IMR-90 (cell line): ENCODE measurements at regions not wholly inside any gene's neighbourhood (a gene's known extent, or its start where the extent isn't known, plus 50 kb on each side); places are given as distances from the start of the nearest gene placed in this dataset.

Experiments
- ATAC-seq: fragments of 200-7000 bp; cut with Tn5 transposase; 2 replicates; pipeline ENCODE4 v1.9.1; 2020; ENCODE audit warnings: low read depth, mild to moderate bottlenecking, moderate library complexity
- BruUV-seq: library from RNA; stranded (reverse); fragments of 400-500 nt; replicated peaks from 2 replicates; lab custom pipeline; 2021; lab: Mats Ljungman, UMichigan
- CTCF ChIA-PET: fragments of 300-600 bp; formaldehyde crosslinking; extraction: SDS; loops from one replicate; lab custom pipeline; 2021; ENCODE audit warnings: antibody characterized with exemption; lab: Yijun Ruan, JAX
- POLR2A ChIA-PET: fragments of 300-600 bp; sonication (Branson Sonifier 250); formaldehyde crosslinking; loops from one replicate; lab custom pipeline; 2022; ENCODE audit warnings: antibody characterized with exemption; ENCODE audit not compliant: unreplicated experiment; lab: Charles Lee
- DNase-seq: peaks from one replicate; pipeline ENCODE4 v3.0.0; 2013
- H2AFZ ChIP-seq: replicated peaks from 2 replicates; pipeline ENCODE3; 2013; ENCODE audit warnings: low read length, mild to moderate bottlenecking; ENCODE audit not compliant: poor library complexity
- H2AK5ac ChIP-seq: 2 replicates; pipeline ENCODE4 v1.6.1; 2013; ENCODE audit warnings: low read depth, low read length, inconsistent platforms
- H2AK9ac ChIP-seq: replicated peaks from 2 replicates; pipeline ENCODE3; 2013; ENCODE audit warnings: mild to moderate bottlenecking, low read depth, low read length, moderate library complexity; ENCODE audit not compliant: poor library complexity
- H2BK120ac ChIP-seq: 2 replicates; pipeline ENCODE4 v1.6.1; 2013; ENCODE audit warnings: low read depth, low read length, inconsistent platforms
- H2BK15ac ChIP-seq: 3 replicates; pipeline ENCODE4 v1.6.1; 2013; ENCODE audit warnings: low read depth, low read length, inconsistent platforms
- H2BK20ac ChIP-seq: 2 replicates; pipeline ENCODE4 v1.6.1; 2013; ENCODE audit warnings: low read depth, mild to moderate bottlenecking, inconsistent platforms, low read length, moderate library complexity
- H2BK5ac ChIP-seq: 2 replicates; pipeline ENCODE4 v1.6.1; 2013; ENCODE audit warnings: mild to moderate bottlenecking, low read depth, low read length, inconsistent platforms; ENCODE audit not compliant: poor library complexity, severe bottlenecking
- H3K14ac ChIP-seq: replicated peaks from 2 replicates; pipeline ENCODE4 v1.6.1; 2013; ENCODE audit warnings: low read depth, low read length, inconsistent platforms
- H3K18ac ChIP-seq: 2 replicates; pipeline ENCODE4 v1.6.1; 2013; ENCODE audit warnings: low read depth, low read length, control low read depth
- H3K23ac ChIP-seq: 2 replicates; pipeline ENCODE4 v1.6.1; 2013; ENCODE audit warnings: low read depth, low read length, inconsistent platforms
- H3K27ac ChIP-seq: 2 replicates; pipeline ENCODE4 v1.5.1; 2013; ENCODE audit warnings: mild to moderate bottlenecking, control low read depth, low read length; ENCODE audit not compliant: insufficient read depth
- H3K27me3 ChIP-seq: 2 replicates; pipeline ENCODE4 v1.6.1; 2013; ENCODE audit warnings: low read length; ENCODE audit not compliant: control insufficient read depth, insufficient read depth
- H3K36me3 ChIP-seq: 2 replicates; pipeline ENCODE4 v1.6.1; 2013; ENCODE audit warnings: low read length, mixed read lengths; ENCODE audit not compliant: control insufficient read depth, insufficient read depth
- H3K4ac ChIP-seq: 2 replicates; pipeline ENCODE4 v1.6.1; 2013; ENCODE audit warnings: low read depth, low read length, inconsistent platforms
- H3K4me1 ChIP-seq: 2 replicates; pipeline ENCODE4 v1.6.1; 2013; ENCODE audit warnings: low read length, mixed read lengths; ENCODE audit not compliant: control insufficient read depth, insufficient read depth
- H3K4me2 ChIP-seq: 2 replicates; pipeline ENCODE4 v1.6.1; 2013; ENCODE audit warnings: low read depth, mild to moderate bottlenecking, control low read depth, low read length, moderate library complexity
- H3K4me3 ChIP-seq: 2 replicates; pipeline ENCODE4 v1.5.1; 2013; ENCODE audit warnings: low read depth, mild to moderate bottlenecking, control low read depth, low read length, moderate library complexity; ENCODE audit not compliant: insufficient read depth
- H3K56ac ChIP-seq: 2 replicates; pipeline ENCODE4 v1.6.1; 2013; ENCODE audit warnings: low read length, inconsistent platforms; ENCODE audit not compliant: insufficient read depth; ENCODE audit errors: extremely low read depth
- H3K79me1 ChIP-seq, 2 experiments: 2 replicates each; pipeline ENCODE4 v1.6.1; 2013; ENCODE audit warnings: low read length in 2 of 2, inconsistent platforms in 1 of 2, low read depth in 1 of 2
- H3K9ac ChIP-seq: 2 replicates; pipeline ENCODE4 v1.6.1; 2013; ENCODE audit warnings: low read depth, low read length, control low read depth
- H3K9me1 ChIP-seq: 2 replicates; pipeline ENCODE4 v1.6.1; 2013; ENCODE audit warnings: low read length, inconsistent platforms; ENCODE audit not compliant: insufficient read depth
- H3K9me3 ChIP-seq: 2 replicates; pipeline ENCODE4 v1.6.1; 2013; ENCODE audit warnings: low read length; ENCODE audit not compliant: control insufficient read depth, insufficient read depth
- H4K20me1 ChIP-seq: 2 replicates; pipeline ENCODE4 v1.6.1; 2013; ENCODE audit warnings: low read length, inconsistent platforms; ENCODE audit not compliant: insufficient read depth
- H4K5ac ChIP-seq: 2 replicates; pipeline ENCODE4 v1.6.1; 2013; ENCODE audit warnings: mild to moderate bottlenecking, low read depth, low read length, control low read depth
- H4K8ac ChIP-seq, 2 experiments: 2 replicates each; pipeline ENCODE4 v1.6.1; 2013; ENCODE audit warnings: low read depth in 2 of 2, low read length in 2 of 2, control low read depth in 1 of 2, inconsistent platforms in 1 of 2
- H4K91ac ChIP-seq: 2 replicates; pipeline ENCODE4 v1.6.1; 2013; ENCODE audit warnings: low read depth, low read length, inconsistent platforms; ENCODE audit not compliant: insufficient read depth
- BHLHE40 ChIP-seq: fragments of 150-350 bp; IDR thresholded peaks from 2 replicates; pipeline ENCODE4 v1.6.1; 2016; ENCODE audit warnings: mild to moderate bottlenecking, low read depth, low read length
- CEBPB ChIP-seq: IDR thresholded peaks from 2 replicates; pipeline ENCODE4 v1.6.1; 2012; ENCODE audit warnings: low read depth, low read length, improper control_type of control experiment
- CHD1 ChIP-seq: IDR thresholded peaks from 2 replicates; pipeline ENCODE4 v1.6.1; 2012; ENCODE audit warnings: low read depth, low read length, improper control_type of control experiment
- CTCF ChIP-seq: conservative IDR thresholded peaks from 2 replicates; pipeline ENCODE4 v1.5.1; 2012; ENCODE audit warnings: mild to moderate bottlenecking, low read depth, low read length, improper control_type of control experiment
- ELK1 ChIP-seq: fragments of 150-350 bp; IDR thresholded peaks from 2 replicates; pipeline ENCODE4 v1.6.1; 2016; ENCODE audit warnings: low read depth, mild to moderate bottlenecking, low read length, moderate library complexity, borderline replicate concordance
- FOS ChIP-seq: fragments of 150-350 bp; IDR thresholded peaks from 2 replicates; pipeline ENCODE4 v1.6.1; 2016; ENCODE audit warnings: low read depth, low read length
- MAFK ChIP-seq: IDR thresholded peaks from 2 replicates; pipeline ENCODE4 v1.6.1; 2012; ENCODE audit warnings: low read depth, low read length, improper control_type of control experiment
- MAZ ChIP-seq: IDR thresholded peaks from 2 replicates; pipeline ENCODE4 v1.6.1; 2012; ENCODE audit warnings: low read depth, mild to moderate bottlenecking, low read length, improper control_type of control experiment, moderate library complexity, borderline replicate concordance
- MXI1 ChIP-seq: IDR thresholded peaks from 2 replicates; pipeline ENCODE4 v1.6.1; 2012; ENCODE audit warnings: low read depth, mild to moderate bottlenecking, low read length, moderate library complexity, borderline replicate concordance
- NFE2L2 ChIP-seq: fragments of 150-350 bp; IDR thresholded peaks from 2 replicates; pipeline ENCODE4 v1.6.1; 2016; ENCODE audit warnings: low read depth, mild to moderate bottlenecking, low read length
- POLR2A ChIP-seq: IDR thresholded peaks from 2 replicates; pipeline ENCODE4 v1.6.1; 2012; ENCODE audit warnings: mild to moderate bottlenecking, low read depth, low read length
- RAD21 ChIP-seq: IDR thresholded peaks from 2 replicates; pipeline ENCODE4 v1.6.1; 2012; ENCODE audit warnings: low read length, improper control_type of control experiment
- RCOR1 ChIP-seq: IDR thresholded peaks from 2 replicates; pipeline ENCODE4 v1.6.1; 2012; ENCODE audit warnings: mild to moderate bottlenecking, low read length, improper control_type of control experiment; ENCODE audit not compliant: insufficient replicate concordance
- RFX5 ChIP-seq: IDR thresholded peaks from 2 replicates; pipeline ENCODE4 v1.8.0; 2012; ENCODE audit warnings: low read depth, mild to moderate bottlenecking, low read length, moderate library complexity
- SMC3 ChIP-seq: fragments of 150-350 bp; IDR thresholded peaks from 2 replicates; pipeline ENCODE4 v1.6.1; 2016; ENCODE audit warnings: low read depth, mild to moderate bottlenecking, antibody characterized with exemption, low read length, moderate library complexity
- WGBS, 2 experiments: methylation state at CpG; one replicate each; pipeline versions ENCODE4 v1.1.5 to v1.1.7; 2013; ENCODE audit warnings: missing lambda C conversion rate in 2 of 2; ENCODE audit not compliant: insufficient read length in 1 of 2; ENCODE audit errors: extremely low coverage in 2 of 2; 5-methylcytosine and 5-hydroxymethylcytosine counted together
- dilution Hi-C: fragments of 300-500 bp; cut with HindIII; formaldehyde crosslinking; loops from one replicate; pipeline ENCODE4 v1.14.3; 2018; ENCODE audit warnings: low sequenced_read_pairs; ENCODE audit not compliant: unreplicated experiment
- in situ Hi-C: fragments of 300-500 bp; cut with MboI; formaldehyde crosslinking; loops from 3 replicates; pipeline ENCODE4 v1.14.3; 2019; ENCODE audit warnings: low sequenced_read_pairs, inconsistent platforms, mixed read lengths
- intact Hi-C: fragments of 100-400 bp; cut with micrococcal nuclease; formaldehyde crosslinking; loops from 2 replicates; pipeline ENCODE4 v1.10.0; 2022

GRCh38 chr10:77689339-77689738 is 51.7 kb upstream of the KCNMA1 start:
- Histone ChIP-seq H2BK120ac (no peak overlapping the region), H3K14ac (no peak overlapping the region), H2BK20ac (no peak overlapping the region), H3K4me2 (no peak overlapping the region), H3K4me1 (no peaks in the 10 kb centered on the region), H4K8ac (no peak overlapping the region), H2BK5ac (no peak overlapping the region), H3K9me1 (peaks cover 4% of the 10 kb centered on the region; the same call in 1 of the 2 replicates), H4K20me1 (no peaks in the 10 kb centered on the region), H3K27ac (no peak overlapping the region), H2BK15ac (no peak overlapping the region), H4K5ac (no peak overlapping the region), H3K79me1 (no peaks in the 10 kb centered on the region), H3K36me3 (no peaks in the 10 kb centered on the region), H2AFZ (no peak overlapping the region), H2AK5ac (no peak overlapping the region), H3K9ac (no peak overlapping the region), H3K9me3 (no peaks in the 10 kb centered on the region), H3K56ac (no peak overlapping the region), H2AK9ac (no peak overlapping the region), H3K4me3 (no peak overlapping the region), H3K23ac (no peak overlapping the region), H3K4ac (no peak overlapping the region), H3K18ac (no peak overlapping the region), H4K91ac (no peak overlapping the region), H3K27me3 (peaks cover 63% of the 10 kb centered on the region)
- no TSS peak for BruUV-seq
- CTCF ChIA-PET, result interaction anchor here (1.3 kb wide), 1 partner anchor 22 kb away, joined by 3 read pairs; no protein-coding TSS in a partner anchor
- in situ Hi-C loops, result no loop called here
- ATAC-seq, result no peak
- DNase-seq, result no peak
- POLR2A ChIA-PET, result no interaction called here
- intact Hi-C loops, result no loop called here
- dilution Hi-C loops, result no loop called here
- WGBS, 2 experiments, result no CpG with 5 or more reads among the region's 5 CpGs
- no peak for TF ChIP-seq CEBPB
- no peak for TF ChIP-seq MAFK
- no peak for TF ChIP-seq ELK1
- no peak for TF ChIP-seq FOS
- no peak for TF ChIP-seq POLR2A
- TF ChIP-seq CTCF, result no peak
- no peak for TF ChIP-seq SMC3
- TF ChIP-seq RCOR1, result no peak
- no peak for TF ChIP-seq CHD1
- TF ChIP-seq RAD21, result no peak
- TF ChIP-seq BHLHE40, result no peak
- TF ChIP-seq NFE2L2, result no peak
- TF ChIP-seq RFX5, result no peak
- TF ChIP-seq MAZ, result no peak
- TF ChIP-seq MXI1, result no peak
